Heart left ventricle (tissue), 16 donors: ENCODE measurements at regions not wholly inside any gene's neighbourhood (a gene's known extent, or its start where the extent isn't known, plus 50 kb on each side); places are given as distances from the start of the nearest gene placed in this dataset.
A peak's percentile ranks its signal among the peaks of the same experiment; 100 is the strongest.
"Not testable (repeated sequence)": the region's sequence is repeated elsewhere in the genome, so short reads cannot be mapped to it uniquely, and the experiment has no call there.

ENCODE experiments used
- ATAC-seq, 4 donors: fragments of 200-7000 bp; cut with Tn5 transposase; one replicate each; pipeline ENCODE4 v1.9.1; 2020 to 2022; ENCODE audit warnings: moderate library complexity in 4 of 4, mild to moderate bottlenecking in 3 of 4, moderate number of reproducible peaks in 1 of 4
- DNase-seq, 5 donors: peaks; one replicate each; pipeline ENCODE4 v3.0.0-alpha.2; 2020
- H3K27ac ChIP-seq, 12 donors: fragments of 200-600 bp; sonication (generic) in 4 of 12; one replicate each; pipeline versions ENCODE4 v1.5.0 to v1.8.0; 2016 to 2022; ENCODE audit warnings: mild to moderate bottlenecking in 2 of 12
- H3K27me3 ChIP-seq, 9 donors: fragments of 200-600 bp; sonication (generic) in 2 of 9; one replicate each; pipeline versions ENCODE4 v1.5.1 to v1.8.0; 2016 to 2022; ENCODE audit warnings: mild to moderate bottlenecking in 3 of 9
- H3K36me3 ChIP-seq, 9 donors: fragments of 200-600 bp; sonication (generic) in 2 of 9; one replicate each; pipeline versions ENCODE4 v1.5.0 to v1.8.0; 2018 to 2022; ENCODE audit warnings: mild to moderate bottlenecking in 2 of 9
- H3K4me1 ChIP-seq, 12 donors: fragments of 200-600 bp; sonication (generic) in 4 of 12; one replicate each; pipeline versions ENCODE4 v1.5.0 to v1.8.0; 2016 to 2022; ENCODE audit warnings: mild to moderate bottlenecking in 3 of 12
- H3K4me3 ChIP-seq, 12 donors: fragments of 200-600 bp; sonication (generic) in 4 of 12; one replicate each; pipeline versions ENCODE4 v1.5.0 to v1.8.0; 2017 to 2022; ENCODE audit warnings: mild to moderate bottlenecking in 9 of 12, moderate library complexity in 4 of 12
- H3K9me3 ChIP-seq, 12 donors: fragments of 200-600 bp; sonication (generic) in 4 of 12; one replicate each; pipeline versions ENCODE4 v1.5.0 to v1.8.0; 2016 to 2022; ENCODE audit warnings: mild to moderate bottlenecking in 1 of 12
- POLR2A ChIP-seq, 2 donors: fragments of 450-650 bp; IDR thresholded peaks; one replicate each; pipeline ENCODE4 v1.6.1; 2017; ENCODE audit warnings: antibody characterized with exemption in 2 of 2, mild to moderate bottlenecking in 2 of 2, moderate library complexity in 2 of 2
- WGBS, 4 donors: extraction: QIAGEN DNeasy Blood & Tissue Kit in 2 of 4; methylation state at CpG; one replicate each; pipeline versions ENCODE4 v1.1.5 to v1.1.7; 2013 to 2018; 5-methylcytosine and 5-hydroxymethylcytosine counted together
- intact Hi-C, 10 donors: fragments of 100-400 bp; cut with DNase I; formaldehyde crosslinking; loops; one replicate each; pipeline versions ENCODE4 v1.11.1 to v1.14.2; 2022
- TF ChIP-seq, protein P1 (sequence below), 12 donors: fragments of 200-600 bp; sonication (generic) in 4 of 12; IDR thresholded peaks; one replicate each; pipeline versions ENCODE4 v1.5.0 to v1.8.0; 2018 to 2022; ENCODE audit warnings: antibody characterized with exemption in 12 of 12, mild to moderate bottlenecking in 5 of 12
- donor health status: ischemic (EF 13 %, LVEDD 7.1; RV severe dilation, severe dysfunction).
- donor health status: healthy with polysubstance abuse.
- donor health status: DM: no; HTN: yes; CAD: no.
- donor health status: DM: no; HTN: no; CAD: no.
- donor health status: ischemic (EF 25% LVEDD 6.9; RV normal size, moderate dysfunction).
- donor health status: ischemic (EF 25% LVEDD 5.7; RV mildly dilated, moderate dysfunction).
- donor health status: healthy.
- donor health status: DM: yes; HTN: yes; CAD: no.
- donor health status: ischemic (EF 35%, LVEDD 5.7; RV mildly dilated, moderate dysfunction).
- donor health status: nonischemic (EF 11% LVEDD 7.7; RV severe dilation, severe dysfunction).
- donor health status: DM: yes; HTN: yes; CAD: no.
- donor health status: PGD.
- donor health status: ischemic (EF 29% LVEDD 5.4; RV normal size, mild dysfunction).
- donor health status: nonischemic (EF 23%, LVEDD 6.1; RV moderate dilation, normal function).

DNA sequence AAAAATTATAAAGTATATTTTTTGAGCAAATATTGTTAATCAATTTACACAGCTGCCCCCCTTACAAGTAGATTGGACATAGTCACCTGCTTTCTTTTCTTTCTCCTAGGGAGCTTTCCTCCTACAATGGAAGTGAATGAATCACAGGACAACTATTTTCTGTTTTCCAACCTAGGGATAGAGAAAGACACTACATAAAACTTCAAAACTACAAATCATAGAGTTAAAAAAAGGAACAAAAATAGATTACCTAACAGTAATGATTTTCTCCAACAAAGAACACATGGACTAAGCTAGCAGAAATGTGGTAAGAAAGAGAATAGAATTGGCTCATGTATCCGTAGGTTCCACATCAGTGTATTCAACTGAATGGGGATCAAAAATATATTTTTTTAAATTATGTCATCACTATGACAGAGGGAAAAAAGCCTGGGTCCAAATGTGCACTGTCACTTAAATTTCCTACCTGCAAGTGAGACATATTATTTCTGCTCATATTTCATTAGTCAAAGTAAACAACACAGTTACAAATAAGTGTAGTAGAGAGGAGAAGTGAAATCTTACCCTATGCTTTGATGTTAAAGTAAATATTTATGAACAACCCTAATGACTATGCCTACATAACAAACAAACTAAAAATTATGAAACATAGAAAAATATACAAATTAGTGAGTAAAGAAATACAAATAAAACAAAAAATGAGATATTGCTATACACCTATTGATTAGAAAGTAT, 756.7 kb downstream of the SOCS6 start:
- no peaks in the 10 kb centered on the region for H3K4me1 ChIP-seq
- no peaks in the 10 kb centered on the region for H3K9me3 ChIP-seq
- 0% methylated on average over 1 of the region's 1 CpG for WGBS, 4 donors
- no peak overlapping the region for H3K4me3 ChIP-seq
- no peaks in the 10 kb centered on the region for H3K27me3 ChIP-seq
- DNase-seq (no peak), ATAC-seq (no peak)
- intact Hi-C loops: loop anchor here in 1 of 10 donors (10.0 kb wide), 1 partner anchor 59 kb away; no protein-coding TSS in a partner anchor
- no peak for TF ChIP-seq POLR2A (IDR thresholded peaks at IDR 0.05)
- TF ChIP-seq, protein P1, sequence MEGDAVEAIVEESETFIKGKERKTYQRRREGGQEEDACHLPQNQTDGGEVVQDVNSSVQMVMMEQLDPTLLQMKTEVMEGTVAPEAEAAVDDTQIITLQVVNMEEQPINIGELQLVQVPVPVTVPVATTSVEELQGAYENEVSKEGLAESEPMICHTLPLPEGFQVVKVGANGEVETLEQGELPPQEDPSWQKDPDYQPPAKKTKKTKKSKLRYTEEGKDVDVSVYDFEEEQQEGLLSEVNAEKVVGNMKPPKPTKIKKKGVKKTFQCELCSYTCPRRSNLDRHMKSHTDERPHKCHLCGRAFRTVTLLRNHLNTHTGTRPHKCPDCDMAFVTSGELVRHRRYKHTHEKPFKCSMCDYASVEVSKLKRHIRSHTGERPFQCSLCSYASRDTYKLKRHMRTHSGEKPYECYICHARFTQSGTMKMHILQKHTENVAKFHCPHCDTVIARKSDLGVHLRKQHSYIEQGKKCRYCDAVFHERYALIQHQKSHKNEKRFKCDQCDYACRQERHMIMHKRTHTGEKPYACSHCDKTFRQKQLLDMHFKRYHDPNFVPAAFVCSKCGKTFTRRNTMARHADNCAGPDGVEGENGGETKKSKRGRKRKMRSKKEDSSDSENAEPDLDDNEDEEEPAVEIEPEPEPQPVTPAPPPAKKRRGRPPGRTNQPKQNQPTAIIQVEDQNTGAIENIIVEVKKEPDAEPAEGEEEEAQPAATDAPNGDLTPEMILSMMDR (IDR thresholded peaks at IDR 0.05): no peak
- no peak overlapping the region for H3K27ac ChIP-seq
- no peaks in the 10 kb centered on the region for H3K36me3 ChIP-seq

DNA sequence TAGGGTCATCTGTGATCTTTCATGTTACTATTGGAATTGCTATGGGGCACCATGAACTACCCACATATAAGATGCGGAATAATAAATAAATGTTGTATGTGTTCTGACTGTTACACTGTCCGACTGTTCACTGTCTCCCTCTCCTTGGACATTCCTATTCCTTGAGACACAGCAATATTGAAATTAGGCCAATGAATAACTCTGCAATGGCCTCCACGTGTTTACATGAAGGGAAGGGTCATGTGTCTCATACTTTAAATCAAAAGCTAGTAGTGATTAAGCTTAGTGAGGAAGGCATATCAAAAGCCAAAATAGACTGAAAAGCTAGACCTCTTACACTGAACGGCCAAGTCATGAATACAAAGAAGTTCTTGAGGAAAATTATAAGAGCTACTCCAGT, 751.3 kb downstream of the SOCS6 start:
- no peak for DNase-seq
- no peak overlapping the region for H3K4me3 ChIP-seq
- WGBS, 4 donors: 76 to 85% (median 81%) methylated on average over 4 of the region's 4 CpGs

DNA sequence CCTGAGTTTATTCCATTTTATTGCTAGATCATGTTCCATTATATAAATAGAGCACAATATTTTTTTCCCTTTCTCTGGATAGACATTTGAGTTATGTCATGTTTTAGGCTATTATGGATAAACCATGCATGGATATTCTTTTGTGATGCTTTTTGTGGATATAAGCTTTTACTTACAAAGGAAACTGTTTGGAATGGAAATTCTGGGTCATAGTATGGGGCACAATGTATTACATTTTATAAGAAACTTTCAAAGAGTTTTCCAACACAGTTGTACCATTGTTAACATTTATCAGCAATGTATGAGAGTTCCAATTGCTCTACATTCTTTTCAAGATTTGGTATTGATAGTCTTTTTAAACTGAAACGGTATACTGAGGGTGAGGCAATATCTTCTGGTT, 749.4 kb downstream of the SOCS6 start:
- ATAC-seq: no peak
- H3K27me3 ChIP-seq: no peaks in the 10 kb centered on the region
- no peaks in the 10 kb centered on the region for H3K4me1 ChIP-seq
- H3K36me3 ChIP-seq: no peaks in the 10 kb centered on the region
- H3K27ac ChIP-seq: no peak overlapping the region
- H3K9me3 ChIP-seq: no peaks in the 10 kb centered on the region
- TF ChIP-seq POLR2A (IDR thresholded peaks at IDR 0.05): no peak
- TF ChIP-seq, protein P1 (IDR thresholded peaks at IDR 0.05): no peak
- no peak overlapping the region for H3K4me3 ChIP-seq
- intact Hi-C loops: no loop called here
- no peak for DNase-seq
- WGBS, 4 donors: 39 to 74% (median 68%) methylated on average over 1 of the region's 1 CpG

More for the DNA sequence above, 751.3 kb downstream of the SOCS6 start:
- ATAC-seq: no peak
- TF ChIP-seq, protein P1 (IDR thresholded peaks at IDR 0.05): no peak
- TF ChIP-seq POLR2A (IDR thresholded peaks at IDR 0.05): no peak
- H3K27ac ChIP-seq: no peak overlapping the region
- H3K4me1 ChIP-seq: no peaks in the 10 kb centered on the region
- no peaks in the 10 kb centered on the region for H3K9me3 ChIP-seq
- no peaks in the 10 kb centered on the region for H3K36me3 ChIP-seq
- H3K27me3 ChIP-seq: no peaks in the 10 kb centered on the region
- intact Hi-C loops: loop anchor here in 1 of 10 donors (10.0 kb wide), 1 partner anchor 65 kb away; no protein-coding TSS in a partner anchor

DNA sequence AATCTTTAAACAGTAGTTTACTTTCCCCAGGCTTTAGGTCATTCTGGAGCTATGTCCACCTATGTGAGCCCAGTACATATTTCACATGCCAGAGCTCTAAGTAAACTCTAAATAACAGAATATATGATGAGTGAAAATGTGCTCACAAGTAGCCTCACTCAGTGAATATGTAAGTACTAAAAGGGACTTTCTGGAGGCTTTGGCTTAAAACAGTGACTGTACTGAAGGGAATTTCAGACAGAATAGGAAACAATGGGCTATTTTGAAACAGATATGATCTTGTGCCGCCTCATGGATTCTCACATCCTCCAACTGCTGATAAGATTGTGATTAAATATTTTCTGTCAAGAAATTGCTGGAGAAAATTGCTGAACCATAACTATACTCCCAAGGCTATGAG, 747.9 kb downstream of the SOCS6 start:
- Histone ChIP-seq H3K27me3 (no peaks in the 10 kb centered on the region), H3K27ac (no peak overlapping the region), H3K4me1 (no peaks in the 10 kb centered on the region), H3K36me3 (no peaks in the 10 kb centered on the region), H3K9me3 (no peaks in the 10 kb centered on the region), H3K4me3 (no peak overlapping the region)
- TF ChIP-seq POLR2A (IDR thresholded peaks at IDR 0.05): no peak
- intact Hi-C loops: no loop called here
- DNase-seq: no peak
- no peak for ATAC-seq
- 14 to 33% (median 26%) methylated on average over 1 of the region's 1 CpG for WGBS, 4 donors

DNA sequence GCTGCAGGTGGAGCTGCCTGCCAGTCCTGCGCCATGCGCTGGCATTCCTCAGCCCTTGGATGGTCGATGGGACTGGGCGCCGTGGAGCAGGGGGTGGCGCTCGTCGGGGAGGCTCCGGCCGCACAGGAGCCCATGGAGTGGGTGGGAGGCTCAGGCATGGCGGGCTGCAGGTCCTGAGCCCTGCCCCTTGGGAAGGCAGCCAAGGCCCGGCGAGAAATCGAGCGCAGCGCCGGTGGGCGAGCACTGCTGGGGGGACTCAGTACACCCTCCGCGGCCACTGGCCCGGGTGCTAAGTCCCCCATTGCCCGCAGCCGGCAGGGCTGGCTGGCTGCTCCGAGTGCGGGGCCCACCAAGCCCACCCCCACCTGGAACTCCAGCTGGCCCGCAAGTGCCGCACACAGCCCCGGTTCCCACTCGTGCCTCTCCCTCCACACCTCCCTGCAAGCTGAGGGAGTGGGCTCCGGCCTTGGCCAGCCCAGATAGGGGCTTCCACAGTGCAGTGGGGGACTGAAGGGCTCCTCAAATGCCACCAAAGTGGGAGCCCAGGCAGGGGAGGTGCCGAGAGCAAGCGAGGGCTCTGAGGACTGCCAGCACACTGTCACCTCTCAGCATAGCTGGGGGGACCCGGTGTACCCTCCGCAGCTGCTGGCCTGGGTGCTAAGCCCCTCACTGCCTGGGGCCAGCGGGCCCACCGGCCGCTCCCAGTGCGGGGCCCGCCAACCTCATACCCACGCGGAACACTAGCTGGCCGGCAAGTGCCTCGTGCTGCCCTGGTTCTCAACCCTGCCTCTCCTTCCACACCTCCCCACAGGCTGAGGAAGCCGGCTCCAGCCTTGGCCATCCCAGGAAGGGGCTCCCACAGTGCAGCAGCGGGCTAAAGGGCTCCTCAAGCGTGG, 742.7 kb downstream of the SOCS6 start:
- H3K4me3 ChIP-seq, H3K27me3 ChIP-seq, H3K36me3 ChIP-seq, DNase-seq, ATAC-seq, H3K4me1 ChIP-seq, H3K27ac ChIP-seq, intact Hi-C loops, H3K9me3 ChIP-seq: not testable (repeated sequence)
- 95 to 97% (median 96%) methylated on average over 33 to 46 of the region's 46 CpGs for whole genome bisulfite sequencing, 4 donors

DNA sequence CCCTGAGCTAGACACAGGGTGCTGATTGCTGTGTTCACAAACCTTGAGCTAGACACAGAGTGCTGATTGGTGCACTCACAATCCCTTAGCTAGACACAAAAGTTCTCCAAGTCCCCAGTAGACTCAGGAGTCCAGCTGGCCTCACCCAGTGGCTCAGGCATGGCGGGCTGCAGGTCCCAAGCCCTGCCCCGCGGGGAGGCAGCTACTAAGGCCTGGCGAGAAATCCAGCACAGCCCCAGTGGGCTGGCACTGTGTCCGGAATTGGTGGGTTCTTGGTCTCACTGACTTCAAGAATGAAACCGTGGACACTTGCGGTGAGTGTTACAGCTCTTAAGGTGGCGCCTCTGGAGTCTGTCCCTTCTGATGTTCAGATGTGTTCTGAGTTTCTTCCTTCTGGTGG, 741.2 kb downstream of the SOCS6 start:
- H3K9me3 ChIP-seq, H3K27me3 ChIP-seq, H3K36me3 ChIP-seq, ATAC-seq, H3K4me3 ChIP-seq, H3K27ac ChIP-seq, H3K4me1 ChIP-seq, intact Hi-C loops: not testable (repeated sequence)
- DNase-seq: peak in 1 of 5 donors; percentile 18
- 94 to 98% (median 94%) methylated on average over 6 to 8 of the region's 8 CpGs for WGBS, 4 donors
